GM12891 (cell line): ENCODE measurements at regions not wholly inside any gene's neighbourhood (a gene's known extent, or its start where the extent isn't known, plus 50 kb on each side); places are given as distances from the start of the nearest gene placed in this dataset.

ENCODE experiments used
- DNase-seq: peaks from one replicate; pipeline ENCODE4 v3.0.0; 2011; ENCODE audit warnings: low spot score; ENCODE audit not compliant: insufficient read length
- FAIRE-seq: peaks from 2 replicates; lab custom pipeline; 2011; peaks lifted over from hg19 to GRCh38; lab: Jason Lieb, UNC
- PAX5 ChIP-seq: IDR thresholded peaks from 2 replicates; pipeline ENCODE4 v1.6.1; 2011; ENCODE audit warnings: low read length, moderate library complexity, mild to moderate bottlenecking; ENCODE audit not compliant: insufficient read depth, severe bottlenecking
- POLR2A ChIP-seq: IDR thresholded peaks from 2 replicates; pipeline ENCODE4 v1.6.1; 2011; ENCODE audit warnings: low read depth, low read length, control low read depth
- POLR2AphosphoS5 ChIP-seq: IDR thresholded peaks from 2 replicates; pipeline ENCODE4 v1.6.1; 2011; ENCODE audit warnings: low read depth, low read length, control low read depth
- POU2F2 ChIP-seq: IDR thresholded peaks from 2 replicates; pipeline ENCODE4 v1.6.1; 2011; ENCODE audit warnings: low read depth, mild to moderate bottlenecking, control low read depth, low read length, moderate library complexity
- SPI1 ChIP-seq: IDR thresholded peaks from 2 replicates; pipeline ENCODE4 v1.6.1; 2011; ENCODE audit warnings: low read depth, low read length, control low read depth
- TAF1 ChIP-seq: IDR thresholded peaks from 2 replicates; pipeline ENCODE4 v1.6.1; 2011; ENCODE audit warnings: low read depth, low read length, control low read depth

DNA sequence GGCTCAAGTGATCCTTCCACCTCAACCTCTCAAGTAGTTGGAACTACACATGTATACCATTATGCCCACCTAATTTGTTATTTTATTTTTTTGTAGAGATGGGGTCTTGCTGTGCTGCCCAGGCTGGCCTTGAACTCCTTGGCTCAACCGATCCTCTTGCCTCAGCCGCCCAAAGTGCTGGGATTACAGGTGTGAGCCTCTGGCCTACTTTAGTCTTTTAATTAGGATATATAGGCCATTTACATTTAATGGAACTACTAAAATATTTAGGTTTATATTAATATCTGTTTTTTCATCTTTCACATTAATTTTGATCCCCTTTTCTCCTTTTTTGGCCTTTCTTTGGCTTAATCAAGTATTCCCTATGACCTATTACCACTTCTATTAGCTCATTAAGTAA is 95.7 kb upstream of the OSR1 start:
- no peak for DNase-seq
- FAIRE-seq = no peak
- no peak for TF ChIP-seq POU2F2
- TF ChIP-seq SPI1 = no peak
- no peak for TF ChIP-seq PAX5

DNA sequence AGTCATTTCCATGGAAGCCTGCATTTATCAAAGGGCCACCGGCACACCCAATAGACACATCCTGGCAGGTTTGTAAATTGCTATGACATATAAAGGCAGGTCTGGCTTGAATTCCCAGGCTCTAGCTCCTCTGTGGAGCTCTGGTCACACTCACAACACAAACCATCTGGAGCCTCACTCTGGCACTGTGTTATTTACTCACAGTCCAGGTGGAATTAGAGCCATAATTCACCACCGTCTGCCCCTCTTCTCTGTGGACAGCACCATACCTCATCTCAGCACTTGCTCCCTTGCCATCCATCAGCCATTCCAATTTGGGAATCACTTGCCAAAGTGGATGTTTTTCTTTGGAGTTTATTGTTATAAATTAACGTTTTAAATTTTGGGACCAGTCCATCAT is 84.3 kb upstream of the OSR1 start:
- DNase-seq = no peak
- TF ChIP-seq POU2F2 (no peak), POLR2AphosphoS5 (no peak), PAX5 (no peak), TAF1 (no peak), SPI1 (no peak)
- FAIRE-seq = no peak

DNA sequence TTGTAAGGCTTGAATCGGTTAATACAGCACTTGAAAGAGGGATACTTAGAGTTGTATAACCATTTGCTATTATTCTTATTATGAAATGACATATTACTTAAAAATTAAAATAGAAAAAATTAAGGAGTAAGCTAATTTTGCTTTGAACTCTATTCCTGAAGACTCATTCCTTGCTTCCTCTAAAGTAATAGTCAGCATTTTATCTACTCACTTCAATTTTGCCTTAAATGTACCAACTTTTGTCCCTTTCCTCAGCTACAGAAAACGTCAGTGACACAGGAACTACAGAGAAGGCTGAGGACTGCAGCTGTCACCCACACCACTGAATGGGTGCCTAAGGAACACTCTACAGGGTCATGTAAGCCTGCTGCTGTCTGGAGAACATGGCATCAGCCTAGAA is 80.7 kb upstream of the OSR1 start:
- TF ChIP-seq PAX5 (no peak), POLR2A (no peak), POLR2AphosphoS5 (no peak), TAF1 (no peak), POU2F2 (no peak), SPI1 (no peak)
- FAIRE-seq (no peak), DNase-seq (no peak)

DNA sequence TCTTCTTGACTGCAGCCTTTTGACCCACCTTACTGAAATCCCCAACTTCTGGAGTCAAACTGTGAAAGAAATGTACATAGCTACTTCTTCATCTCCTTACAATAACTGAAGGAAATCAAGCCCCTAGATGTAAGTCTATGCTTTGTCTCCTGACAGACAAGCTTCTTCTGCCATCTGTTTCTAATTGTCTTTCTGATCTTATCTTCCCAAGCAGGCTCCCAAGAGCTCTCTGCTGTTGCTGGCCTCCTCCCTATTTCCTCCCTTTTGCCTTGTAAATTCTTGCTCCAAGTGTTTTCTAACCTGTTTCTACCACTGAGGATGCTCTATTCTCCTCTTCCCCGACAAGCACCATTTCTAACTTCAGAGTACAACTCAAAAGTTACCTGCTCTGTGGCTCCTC is 77.4 kb upstream of the OSR1 start:
- FAIRE-seq (no peak), DNase-seq (no peak)
- TF ChIP-seq POLR2A (no peak), POLR2AphosphoS5 (no peak), POU2F2 (no peak), SPI1 (no peak), TAF1 (no peak), PAX5 (no peak)

DNA sequence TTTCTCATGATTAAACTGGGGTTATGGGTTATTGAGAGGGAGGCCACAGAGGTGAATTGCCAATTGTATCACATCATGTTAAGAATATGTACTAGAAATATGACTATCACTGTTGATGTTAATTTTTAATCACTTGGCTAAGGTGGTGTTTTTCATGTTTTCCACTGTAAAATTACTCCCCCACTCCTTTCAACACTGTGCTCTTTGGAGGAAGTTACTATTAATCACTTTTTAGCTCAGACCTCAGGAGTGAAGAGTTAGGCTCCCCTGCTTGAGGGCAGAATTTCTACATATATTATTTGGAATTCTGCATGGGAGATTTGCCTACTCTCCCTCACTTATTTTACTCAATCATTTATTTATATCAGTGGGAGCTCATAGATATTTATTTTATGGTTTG is 76.0 kb upstream of the OSR1 start:
- FAIRE-seq (no peak), DNase-seq (no peak)
- TF ChIP-seq POU2F2 = no peak
- TF ChIP-seq PAX5 = no peak
- no peak for TF ChIP-seq TAF1
- TF ChIP-seq POLR2A = no peak
- TF ChIP-seq SPI1 = no peak
- no peak for TF ChIP-seq POLR2AphosphoS5

DNA sequence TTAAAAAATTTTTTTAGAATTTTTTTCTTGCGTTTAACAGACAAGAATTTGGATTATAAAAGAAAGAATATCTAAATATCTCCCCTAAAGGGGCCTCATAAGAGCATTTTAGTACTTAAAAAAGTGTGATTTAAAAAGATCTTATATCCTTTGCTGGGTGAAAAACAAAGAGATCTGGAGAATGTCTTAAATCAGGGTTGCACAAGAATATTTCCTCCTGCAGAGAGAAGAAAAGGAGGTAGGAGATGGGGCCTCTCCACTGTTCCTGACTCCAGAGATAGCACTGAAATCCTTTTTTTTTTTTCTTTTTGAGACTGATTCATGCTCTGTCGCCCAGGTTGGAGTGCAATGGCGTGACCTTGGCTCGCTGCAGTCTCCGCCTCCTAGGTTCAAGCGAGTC is 68.5 kb upstream of the OSR1 start:
- DNase-seq (no peak), FAIRE-seq (no peak)
- TF ChIP-seq SPI1 (no peak), POLR2AphosphoS5 (no peak), POU2F2 (no peak), TAF1 (no peak), POLR2A (no peak), PAX5 (no peak)

DNA sequence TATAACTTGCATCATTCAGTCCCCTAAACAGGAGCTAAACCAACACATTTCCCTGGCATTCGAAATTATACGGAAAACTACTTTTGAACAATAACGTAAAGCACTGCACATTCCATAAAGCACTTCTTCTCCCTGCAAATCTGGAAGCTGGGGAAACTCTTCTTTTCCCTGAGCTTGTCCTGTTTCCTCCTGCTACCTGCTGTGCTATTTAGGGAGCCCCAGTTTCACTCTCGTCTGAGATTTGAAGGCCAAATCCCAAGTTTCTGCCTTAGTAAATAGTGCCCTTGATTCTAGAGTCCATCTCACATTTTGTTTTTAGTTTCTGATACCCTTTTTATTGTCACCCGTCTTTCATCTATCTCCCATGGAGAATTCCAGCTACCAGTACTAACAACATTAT is 67.7 kb upstream of the OSR1 start:
- no peak for FAIRE-seq
- TF ChIP-seq TAF1 = no peak
- TF ChIP-seq SPI1 = no peak
- TF ChIP-seq POLR2AphosphoS5 = no peak
- no peak for TF ChIP-seq POU2F2
- TF ChIP-seq POLR2A = no peak
- TF ChIP-seq PAX5 = no peak

DNA sequence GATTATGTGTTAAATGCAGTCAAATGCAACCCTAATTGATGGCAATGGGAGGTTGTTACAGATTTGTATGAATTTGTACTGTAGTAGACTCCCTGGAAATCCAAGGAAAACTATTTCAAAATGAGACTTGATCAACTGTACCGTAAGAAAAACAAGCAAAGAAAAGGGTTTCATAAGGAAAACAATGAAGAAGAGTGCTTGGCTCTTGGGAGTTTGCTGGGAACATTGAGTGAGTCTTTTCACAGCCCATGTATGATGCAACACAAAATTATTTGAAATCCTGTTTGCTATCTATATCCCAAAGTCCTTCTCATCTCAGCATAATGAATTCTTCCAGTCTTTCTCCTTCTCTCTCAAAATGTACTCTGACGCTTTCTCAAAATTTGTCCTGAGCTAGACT is 67.0 kb upstream of the OSR1 start:
- TF ChIP-seq SPI1 (no peak), PAX5 (no peak), POU2F2 (no peak), POLR2A (no peak), TAF1 (no peak), POLR2AphosphoS5 (no peak)
- DNase-seq (no peak), FAIRE-seq (no peak)

More for the DNA sequence above, 67.7 kb upstream of the OSR1 start:
- DNase-seq = no peak

DNA sequence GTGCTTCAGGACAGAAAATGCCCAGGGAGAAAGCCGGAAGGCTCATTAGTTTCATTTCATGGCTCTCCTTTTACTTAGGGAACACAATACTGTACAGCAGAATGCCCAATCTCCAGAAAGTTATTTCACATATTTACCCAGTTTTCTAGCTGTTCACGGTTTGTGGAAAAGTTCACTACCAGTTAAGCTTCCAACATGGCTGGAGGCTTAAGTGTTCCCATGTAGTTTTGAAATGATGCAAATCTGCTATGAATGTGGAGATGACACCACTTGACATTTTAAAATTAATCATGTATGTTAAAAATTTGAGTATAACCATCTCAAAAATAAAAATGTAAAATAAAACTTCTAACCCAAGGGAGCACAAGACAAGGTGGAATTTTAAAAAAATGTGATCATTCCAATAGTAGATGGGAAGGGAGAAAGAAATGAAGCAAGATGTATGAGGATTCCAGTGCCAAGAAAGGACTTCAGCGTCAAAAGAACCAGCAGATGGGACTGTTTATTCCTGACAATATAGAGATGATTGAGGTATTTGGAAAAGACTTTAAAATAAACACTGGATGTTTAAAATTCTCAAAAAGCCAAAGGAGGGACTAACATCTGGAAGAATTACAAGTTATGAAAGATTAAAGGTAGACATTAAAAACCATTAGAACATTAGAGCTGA is 60.9 kb upstream of the OSR1 start:
- DNase-seq (no peak), FAIRE-seq (no peak)
- no peak for TF ChIP-seq TAF1
- no peak for TF ChIP-seq SPI1
- TF ChIP-seq PAX5 = no peak
- no peak for TF ChIP-seq POLR2AphosphoS5
- no peak for TF ChIP-seq POLR2A
- no peak for TF ChIP-seq POU2F2

DNA sequence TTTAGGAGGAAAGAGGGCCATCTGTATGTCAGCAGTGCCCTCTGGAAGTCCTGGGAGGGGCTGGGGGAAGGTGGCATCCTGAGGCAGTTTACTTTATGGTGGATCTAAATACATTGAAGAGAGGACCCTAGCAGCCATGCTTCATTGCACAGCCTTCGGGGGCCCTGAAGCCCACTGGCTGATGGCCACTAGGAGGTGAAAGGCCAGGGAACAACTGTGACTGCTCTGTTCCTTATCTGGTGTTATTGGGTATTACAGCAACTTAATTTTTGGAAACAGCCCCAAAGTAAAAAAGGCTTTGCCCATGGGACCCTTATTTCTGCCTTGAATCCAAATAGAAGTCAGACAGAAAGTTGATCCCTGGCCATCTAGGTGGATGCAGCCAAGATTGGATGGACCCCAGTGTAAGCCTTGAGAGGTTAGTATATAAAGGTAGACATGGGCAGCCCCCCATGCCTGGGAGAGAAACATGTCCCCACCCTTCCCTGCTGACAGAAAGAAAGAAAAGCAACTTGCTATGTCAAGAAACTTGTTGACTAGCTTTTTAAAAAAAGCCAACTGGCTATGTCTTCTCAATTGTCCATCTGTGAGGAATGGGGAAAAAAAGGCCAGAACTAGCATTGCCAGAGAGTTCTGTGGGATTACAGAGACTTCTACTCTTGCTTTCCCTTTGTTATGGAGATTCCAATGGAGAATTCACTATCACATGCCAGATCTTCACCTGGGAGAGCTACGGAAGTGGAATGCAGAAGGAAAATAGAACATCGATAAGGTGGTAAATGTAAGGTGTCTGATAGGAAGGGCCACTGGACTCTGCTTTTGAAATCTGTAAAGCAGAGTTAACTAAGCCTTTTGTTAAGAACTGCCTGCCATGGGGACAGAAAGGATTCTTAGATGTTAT is 58.6 kb upstream of the OSR1 start:
- DNase-seq (no peak), FAIRE-seq (no peak)
- TF ChIP-seq SPI1 = no peak
- TF ChIP-seq PAX5 = no peak
- TF ChIP-seq TAF1 = no peak
- no peak for TF ChIP-seq POLR2A
- no peak for TF ChIP-seq POU2F2
- no peak for TF ChIP-seq POLR2AphosphoS5

DNA sequence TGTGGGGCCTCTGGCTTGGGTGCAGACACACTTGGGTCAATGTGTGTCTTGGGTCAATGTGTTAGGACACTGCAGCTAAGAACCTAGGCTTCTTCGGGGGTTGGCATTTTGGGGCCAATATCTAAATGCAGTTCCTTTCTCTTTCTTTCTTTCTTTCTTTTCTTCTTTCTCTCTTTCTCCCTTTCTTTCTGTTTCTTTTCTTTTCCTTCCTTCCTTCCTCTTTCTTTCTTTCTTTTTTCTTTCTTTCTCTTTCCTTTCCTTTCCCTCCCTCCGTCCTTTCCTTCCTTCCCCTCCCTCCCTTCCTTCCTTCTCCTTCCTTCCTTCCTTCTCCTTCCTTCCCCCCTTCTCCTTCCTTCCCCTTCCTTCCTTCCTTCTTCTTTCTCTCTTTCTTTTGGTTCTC is 57.7 kb upstream of the OSR1 start:
- DNase-seq (no peak), FAIRE-seq (no peak)
- TF ChIP-seq POLR2AphosphoS5 (no peak), SPI1 (no peak), POU2F2 (no peak), TAF1 (no peak), POLR2A (no peak), PAX5 (no peak)
